ENCODE measurements at regions not wholly inside any gene's neighbourhood (a gene's known extent, or its start where the extent isn't known, plus 50 kb on each side); places are given as distances from the start of the nearest gene placed in this dataset.

DNA sequence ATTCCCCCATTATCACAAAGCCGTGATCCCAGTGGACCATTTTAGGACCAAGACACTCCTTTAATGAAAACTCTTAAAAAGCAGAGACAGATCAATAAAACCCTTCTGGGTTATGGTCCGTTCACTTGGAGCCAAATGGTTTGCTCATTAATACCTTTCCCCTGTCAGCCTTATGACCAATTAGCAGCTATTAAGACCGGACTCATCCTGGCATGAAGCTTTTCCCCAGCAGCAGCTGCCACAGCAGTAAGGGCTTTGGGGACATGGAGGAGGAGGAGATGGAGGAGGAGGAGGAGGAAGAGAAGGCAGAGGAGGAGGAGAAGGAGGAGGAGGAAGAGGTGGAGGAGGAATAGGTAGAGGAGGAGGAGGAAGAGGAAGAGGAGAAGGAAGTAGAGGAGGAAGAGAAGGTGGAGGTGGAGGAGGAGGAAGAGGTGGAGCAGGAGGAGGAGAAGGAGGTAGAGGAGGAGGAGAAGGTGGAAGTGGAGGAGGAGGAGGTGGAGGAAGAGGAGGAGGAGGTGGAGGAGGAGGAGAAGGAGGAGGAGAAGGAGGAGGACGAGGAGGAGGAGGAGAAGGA lies 50.1 kb upstream of the IRX3 start:
- POLR2A ChIA-PET = no interaction called here

More for the DNA sequence above, 50.1 kb upstream of the IRX3 start:
- Histone ChIP-seq H3K27ac (ENCODE audit: low read depth in 1 of 2, low read length in 2 of 2) (no peak overlapping the region), H3K27me3 (ENCODE audit: control insufficient read depth in 1 of 2, insufficient read depth in 2 of 2, low read length in 2 of 2) (peaks cover 3 to 5% of the 10 kb centered on the region in 2 experiments), H3K9me3 (ENCODE audit: control insufficient read depth in 1 of 2, insufficient read depth in 1 of 2, low read length in 2 of 2) (peaks cover 0 to 4% of the 10 kb centered on the region in 2 experiments), H3K36me3 (ENCODE audit: insufficient read depth, low read length) (no peaks in the 10 kb centered on the region), H3K4me1 (ENCODE audit: insufficient read depth, low read length) (no peaks in the 10 kb centered on the region), H3K4me3 (ENCODE audit: low read length) (no peak overlapping the region)
- Mint-ChIP-seq H3K4me1 (ENCODE audit: low read depth) (no peaks in the 10 kb centered on the region), H3K9me3 (peaks cover 2% of the 10 kb centered on the region), H3K27me3 (peaks cover 45% of the 10 kb centered on the region), H3K27ac (no peak overlapping the region), H3K4me3 (no peak overlapping the region), H3K36me3 (ENCODE audit: low read depth) (no peaks in the 10 kb centered on the region)
- intact Hi-C loops (cut with DNase I, micrococcal nuclease) = no loop called here
- CTCF ChIA-PET = no interaction called here
- TF ChIP-seq, protein P1, sequence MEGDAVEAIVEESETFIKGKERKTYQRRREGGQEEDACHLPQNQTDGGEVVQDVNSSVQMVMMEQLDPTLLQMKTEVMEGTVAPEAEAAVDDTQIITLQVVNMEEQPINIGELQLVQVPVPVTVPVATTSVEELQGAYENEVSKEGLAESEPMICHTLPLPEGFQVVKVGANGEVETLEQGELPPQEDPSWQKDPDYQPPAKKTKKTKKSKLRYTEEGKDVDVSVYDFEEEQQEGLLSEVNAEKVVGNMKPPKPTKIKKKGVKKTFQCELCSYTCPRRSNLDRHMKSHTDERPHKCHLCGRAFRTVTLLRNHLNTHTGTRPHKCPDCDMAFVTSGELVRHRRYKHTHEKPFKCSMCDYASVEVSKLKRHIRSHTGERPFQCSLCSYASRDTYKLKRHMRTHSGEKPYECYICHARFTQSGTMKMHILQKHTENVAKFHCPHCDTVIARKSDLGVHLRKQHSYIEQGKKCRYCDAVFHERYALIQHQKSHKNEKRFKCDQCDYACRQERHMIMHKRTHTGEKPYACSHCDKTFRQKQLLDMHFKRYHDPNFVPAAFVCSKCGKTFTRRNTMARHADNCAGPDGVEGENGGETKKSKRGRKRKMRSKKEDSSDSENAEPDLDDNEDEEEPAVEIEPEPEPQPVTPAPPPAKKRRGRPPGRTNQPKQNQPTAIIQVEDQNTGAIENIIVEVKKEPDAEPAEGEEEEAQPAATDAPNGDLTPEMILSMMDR (IDR thresholded peaks at IDR 0.05) = no peak
- ATAC-seq (ENCODE audit: poor library complexity) (no peak), DNase-seq (no peak)

Measured in CD4-positive, alpha-beta T cell (primary cell).